ENCODE measurements at regions not wholly inside any gene's neighbourhood (a gene's known extent, or its start where the extent isn't known, plus 50 kb on each side); places are given as distances from the start of the nearest gene placed in this dataset.

GRCh38 chr11:97231231-97231630 lies 841.4 kb downstream of the JRKL start:
- no peak overlapping the region for H3K4me2 ChIP-seq (ENCODE audit: insufficient read depth, low read length)
- H3K9me1 ChIP-seq (replicated peaks; ENCODE audit: control insufficient read depth, extremely low read depth, insufficient read depth, low read length), result no peaks in the 10 kb centered on the region
- intact Hi-C loops (cut with micrococcal nuclease) (no loop called here), dilution Hi-C loops (cut with MboI; ENCODE audit: extremely low pct_ligation_motif_present, low sequenced_read_pairs) (no loop called here)
- no peak overlapping the region for H3K4me3 ChIP-seq (replicated peaks in 1 of 3; ENCODE audit: insufficient read depth in 1 of 3, low read depth in 1 of 3, low read length in 3 of 3)
- H3K79me2 ChIP-seq (ENCODE audit: control insufficient read depth, insufficient read depth, low read length), result no peaks in the 10 kb centered on the region
- H3K27me3 ChIP-seq (ENCODE audit: control insufficient read depth in 2 of 2, insufficient read depth in 2 of 2, low read length in 2 of 2), result no peaks in the 10 kb centered on the region
- DNase-seq (ENCODE audit: low read depth, low spot score) (no peak), FAIRE-seq (no peak)
- no peaks in the 10 kb centered on the region for H3K9me3 ChIP-seq (replicated peaks; ENCODE audit: control insufficient read depth, insufficient read depth, low read length)
- no peak overlapping the region for H2AFZ ChIP-seq (ENCODE audit: low read depth, low read length)
- no peaks in the 10 kb centered on the region for H4K20me1 ChIP-seq (replicated peaks; ENCODE audit: control insufficient read depth, extremely low read depth, insufficient read depth, low read length)
- H3K9ac ChIP-seq (replicated peaks; ENCODE audit: extremely low read depth, insufficient read depth, low read length), result no peak overlapping the region
- H3K36me3 ChIP-seq (ENCODE audit: control insufficient read depth in 2 of 2, extremely low read depth in 1 of 2, insufficient read depth in 2 of 2, low read length in 2 of 2), result no peaks in the 10 kb centered on the region
- ChIA-PET POLR2A (no interaction called here), CTCF (no interaction called here)
- no peaks in the 10 kb centered on the region for H3K4me1 ChIP-seq (ENCODE audit: control insufficient read depth, extremely low read depth, insufficient read depth, low read length)
- BruUV-seq (replicated peaks), result no TSS peak
- no peak overlapping the region for H3K27ac ChIP-seq (ENCODE audit: insufficient read depth, low read depth, low read length)
- TF ChIP-seq POLR2A (IDR thresholded peaks at IDR 0.05; ENCODE audit: low read depth, low read length) (no peak), FOS (IDR thresholded peaks at IDR 0.05; ENCODE audit: borderline replicate concordance, insufficient read depth, low read length) (no peak), GATA2 (IDR thresholded peaks at IDR 0.05; ENCODE audit: insufficient read depth, insufficient read length, low read depth, low read length) (no peak), MAX (IDR thresholded peaks at IDR 0.05; ENCODE audit: insufficient read depth, insufficient read length) (no peak), EZH2 (IDR thresholded peaks at IDR 0.05; ENCODE audit: borderline replicate concordance, low read depth, low read length, severe bottlenecking) (no peak), JUN (IDR thresholded peaks at IDR 0.05; ENCODE audit: borderline replicate concordance, insufficient read depth, insufficient read length, low read depth) (no peak), POLR2AphosphoS5 (IDR thresholded peaks at IDR 0.05; ENCODE audit: insufficient read depth, low read depth, low read length) (no peak)

DNA sequence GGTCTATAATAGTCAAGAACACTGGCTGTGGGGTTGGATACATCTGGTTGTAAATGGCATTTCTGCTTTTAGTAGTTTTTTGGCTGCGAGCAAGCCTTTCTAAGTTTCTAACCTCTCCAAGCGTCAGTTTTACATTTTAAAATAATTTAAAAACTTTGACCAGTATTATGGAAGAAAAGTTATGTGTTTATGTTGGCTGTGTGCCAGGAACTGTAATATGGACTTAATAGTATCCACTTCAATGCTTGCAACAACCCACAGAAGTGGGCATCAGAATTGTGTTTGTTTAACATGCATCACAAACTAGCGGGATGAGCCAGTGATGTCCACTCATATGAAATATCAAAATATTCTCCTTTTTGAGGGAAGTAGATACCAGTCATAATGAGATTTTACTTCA lies 844.2 kb downstream of the JRKL start:
- H4K20me1 ChIP-seq (replicated peaks; ENCODE audit: control insufficient read depth, extremely low read depth, insufficient read depth, low read length), result no peaks in the 10 kb centered on the region
- no peak overlapping the region for H3K9ac ChIP-seq (replicated peaks; ENCODE audit: extremely low read depth, insufficient read depth, low read length)
- POLR2A ChIA-PET, result no interaction called here
- intact Hi-C loops (cut with micrococcal nuclease) (no loop called here), dilution Hi-C loops (cut with MboI; ENCODE audit: extremely low pct_ligation_motif_present, low sequenced_read_pairs) (no loop called here)
- no peaks in the 10 kb centered on the region for H3K79me2 ChIP-seq (ENCODE audit: control insufficient read depth, insufficient read depth, low read length)
- CTCF ChIA-PET, result no interaction called here
- no TSS peak for BruUV-seq (replicated peaks)
- no peak overlapping the region for H2AFZ ChIP-seq (ENCODE audit: low read depth, low read length)
- FAIRE-seq (no peak), DNase-seq (ENCODE audit: low read depth, low spot score) (no peak)
- no peaks in the 10 kb centered on the region for H3K36me3 ChIP-seq (ENCODE audit: control insufficient read depth in 2 of 2, extremely low read depth in 1 of 2, insufficient read depth in 2 of 2, low read length in 2 of 2)
- H3K27me3 ChIP-seq (ENCODE audit: control insufficient read depth in 2 of 2, insufficient read depth in 2 of 2, low read length in 2 of 2), result no peaks in the 10 kb centered on the region
- H3K9me1 ChIP-seq (replicated peaks; ENCODE audit: control insufficient read depth, extremely low read depth, insufficient read depth, low read length), result no peaks in the 10 kb centered on the region
- no peak overlapping the region for H3K4me3 ChIP-seq (replicated peaks in 1 of 3; ENCODE audit: insufficient read depth in 1 of 3, low read depth in 1 of 3, low read length in 3 of 3)
- TF ChIP-seq MAX (IDR thresholded peaks at IDR 0.05; ENCODE audit: insufficient read depth, insufficient read length) (no peak), CTCF (IDR thresholded peaks at IDR 0.05; ENCODE audit: extremely low read depth in 1 of 2, insufficient read depth in 1 of 2, low read depth in 1 of 2, low read length in 2 of 2) (no peak), JUN (IDR thresholded peaks at IDR 0.05; ENCODE audit: borderline replicate concordance, insufficient read depth, insufficient read length, low read depth) (no peak), EZH2 (IDR thresholded peaks at IDR 0.05; ENCODE audit: borderline replicate concordance, low read depth, low read length, severe bottlenecking) (no peak), GATA2 (IDR thresholded peaks at IDR 0.05; ENCODE audit: insufficient read depth, insufficient read length, low read depth, low read length) (no peak), FOS (IDR thresholded peaks at IDR 0.05; ENCODE audit: borderline replicate concordance, insufficient read depth, low read length) (no peak), POLR2AphosphoS5 (IDR thresholded peaks at IDR 0.05; ENCODE audit: insufficient read depth, low read depth, low read length) (no peak), MYC (IDR thresholded peaks at IDR 0.05; ENCODE audit: low read depth, low read length) (no peak), POLR2A (IDR thresholded peaks at IDR 0.05; ENCODE audit: low read depth, low read length) (no peak)
- H3K27ac ChIP-seq (ENCODE audit: insufficient read depth, low read depth, low read length), result no peak overlapping the region
- H3K4me1 ChIP-seq (ENCODE audit: control insufficient read depth, extremely low read depth, insufficient read depth, low read length), result no peaks in the 10 kb centered on the region
- H3K9me3 ChIP-seq (replicated peaks; ENCODE audit: control insufficient read depth, insufficient read depth, low read length), result peaks cover 2% of the 10 kb centered on the region
- H3K4me2 ChIP-seq (ENCODE audit: insufficient read depth, low read length), result no peak overlapping the region

All from endothelial cell of umbilical vein (primary cell).